GM19324 (cell line): ENCODE measurements at regions not wholly inside any gene's neighbourhood (a gene's known extent, or its start where the extent isn't known, plus 50 kb on each side); places are given as distances from the start of the nearest gene placed in this dataset.
A peak's percentile ranks its signal among the peaks of the same experiment; 100 is the strongest.
"Not testable (repeated sequence)": the region's sequence is repeated elsewhere in the genome, so short reads cannot be mapped to it uniquely, and the experiment has no call there.

Source experiments
- ATAC-seq: cut with Tn5 transposase; IDR thresholded peaks from one replicate; pipeline ENCODE4 v1.9.1; 2021; ENCODE audit warnings: mild to moderate bottlenecking, moderate library complexity; ENCODE audit not compliant: unreplicated experiment, low FRiP score

DNA sequence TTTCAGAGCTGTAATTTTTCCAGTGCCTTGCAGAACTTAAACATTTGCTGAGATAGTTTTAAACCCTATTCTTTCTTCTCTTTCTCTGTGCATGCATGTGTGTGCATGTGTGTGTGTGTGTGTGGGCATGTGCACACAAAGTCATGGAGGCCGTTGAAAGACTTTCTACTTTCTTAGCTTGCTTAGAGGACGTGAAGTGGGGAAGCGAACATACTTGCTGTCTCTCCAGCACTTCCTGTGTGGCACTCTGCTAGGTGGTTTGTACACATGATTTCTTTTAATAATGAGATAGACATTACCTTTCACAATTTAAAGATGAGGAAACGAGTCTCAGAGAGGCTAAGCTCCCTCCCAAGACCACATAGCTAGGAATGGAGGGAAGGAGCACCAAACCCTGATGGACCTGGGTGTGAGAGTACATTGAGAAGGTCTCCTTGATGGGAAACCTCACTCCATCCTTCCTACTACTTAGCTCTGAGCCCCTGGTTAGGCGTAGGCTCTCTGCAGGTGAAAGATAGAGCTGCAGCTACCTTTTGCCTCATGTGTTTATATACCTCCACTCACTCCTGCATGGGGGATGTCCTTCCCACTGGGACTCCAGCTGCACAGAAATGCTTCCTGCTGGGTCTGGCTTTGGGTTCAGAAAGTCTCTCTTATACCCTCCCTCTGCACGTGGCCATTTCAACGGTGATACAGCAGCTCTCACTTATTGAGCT, 101.9 kb upstream of the USP24 start:
- no peak for ATAC-seq

DNA sequence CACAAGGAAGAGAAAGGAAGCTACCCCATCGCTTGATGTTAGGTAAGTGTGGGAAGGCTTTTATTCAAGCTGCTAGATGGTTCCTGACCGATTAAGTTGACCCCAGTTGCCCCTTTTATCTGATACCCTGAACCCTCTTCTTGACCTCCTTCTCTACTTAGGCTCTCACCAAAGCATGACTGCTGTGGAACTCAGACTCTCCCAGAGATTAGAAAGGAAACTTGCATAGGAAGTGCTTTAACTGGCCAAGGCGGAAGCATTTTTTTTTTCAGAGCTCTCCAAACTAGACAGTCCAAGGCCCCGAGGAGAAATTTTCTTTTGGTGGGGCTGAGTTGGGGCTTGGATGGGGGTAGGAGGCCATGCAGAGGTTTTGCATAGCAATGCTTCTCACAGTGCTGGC, 101.3 kb upstream of the USP24 start:
- no peak for ATAC-seq

GRCh38 chr1:55315552-55315951, 100.4 kb upstream of the USP24 start:
- no peak for ATAC-seq

GRCh38 chr1:55314740-55315139, 99.6 kb upstream of the USP24 start:
- no peak for ATAC-seq

DNA sequence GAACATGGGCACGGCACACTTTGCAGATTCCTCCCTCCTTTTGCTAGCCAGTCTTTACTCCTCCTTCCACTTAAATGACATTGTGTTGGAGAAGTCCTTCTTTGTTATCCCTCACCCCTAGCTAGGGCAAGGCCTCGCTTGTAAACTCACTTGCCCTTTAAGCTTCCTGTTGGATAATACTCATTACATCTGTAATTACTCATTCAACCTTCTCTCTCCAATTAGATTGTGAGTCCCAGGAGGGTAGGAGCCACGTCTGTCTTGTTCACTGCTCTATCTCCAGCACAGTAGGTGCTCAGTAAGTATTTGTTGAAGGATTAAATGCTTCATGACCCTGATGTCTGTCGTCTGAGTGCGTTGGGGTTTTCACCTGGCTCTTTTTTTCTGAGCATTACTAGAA, 98.7 kb upstream of the USP24 start:
- ATAC-seq = no peak

- ATAC-seq = no peak
These were observed 96.8 kb upstream of the USP24 start for GRCh38 chr1:55311979-55312378.

DNA sequence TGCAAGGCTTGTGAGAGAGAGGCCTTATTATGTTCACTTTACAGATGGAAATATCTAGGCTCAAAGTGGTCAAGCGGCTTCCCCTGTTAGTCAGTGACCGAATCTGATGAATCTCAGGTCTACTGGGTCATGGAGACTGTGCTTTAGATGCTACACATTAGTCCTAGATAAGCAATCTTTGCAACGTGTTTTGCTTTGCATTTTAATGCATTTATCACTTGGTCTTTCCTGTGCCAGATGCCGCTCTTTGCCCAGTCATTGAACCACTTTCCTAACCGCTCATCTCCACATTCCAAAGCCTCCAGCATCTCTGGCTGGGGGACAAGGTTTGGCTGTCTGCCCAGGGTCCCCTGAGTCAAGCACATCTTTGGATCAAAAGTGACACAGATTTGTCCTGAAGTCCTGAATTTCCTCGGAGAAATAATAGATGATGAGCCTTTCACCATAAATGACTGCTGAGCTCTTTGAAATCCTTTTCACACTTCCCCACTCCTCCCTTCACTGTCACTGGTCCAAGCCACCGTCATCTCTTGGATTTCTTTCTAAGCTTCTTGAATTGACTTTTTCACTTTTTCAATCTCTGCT, 96.0 kb upstream of the USP24 start:
- ATAC-seq = no peak

GRCh38 chr1:55310505-55310971, 95.4 kb upstream of the USP24 start:
- no peak for ATAC-seq

GRCh38 chr1:55309786-55310504, 94.8 kb upstream of the USP24 start:
- ATAC-seq = no peak

- no peak for ATAC-seq
These were observed 93.9 kb upstream of the USP24 start for GRCh38 chr1:55309053-55309452.

- ATAC-seq = no peak
These were observed 90.6 kb upstream of the USP24 start for GRCh38 chr1:55305735-55306134.

DNA sequence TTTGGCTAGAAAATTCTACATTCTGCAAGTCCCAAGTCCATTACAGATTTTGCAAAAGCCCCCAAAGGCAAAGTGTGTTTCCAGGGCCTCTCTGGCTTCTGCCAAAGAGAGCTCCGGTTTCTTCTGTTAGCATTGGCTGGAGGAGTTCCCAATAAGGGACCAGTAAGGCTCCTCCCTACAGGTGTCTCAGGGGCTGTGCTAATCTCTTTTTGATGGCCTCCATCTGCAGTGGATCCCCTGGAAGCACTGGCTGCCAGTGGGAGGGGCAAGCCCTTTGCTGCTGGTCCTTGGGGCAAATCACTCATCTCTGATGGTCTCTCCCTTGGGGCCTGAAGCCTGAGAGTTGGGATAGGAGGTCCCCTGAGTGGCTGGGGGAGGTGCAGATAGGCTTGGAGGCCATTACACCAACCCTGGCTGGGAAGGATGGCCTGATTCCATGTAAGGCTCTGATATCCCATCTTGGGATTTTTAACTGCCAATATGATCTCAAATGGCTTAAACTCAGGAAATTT, 89.1 kb upstream of the USP24 start:
- no peak for ATAC-seq

GRCh38 chr1:55302972-55303371, 87.8 kb upstream of the USP24 start:
- no peak for ATAC-seq

DNA sequence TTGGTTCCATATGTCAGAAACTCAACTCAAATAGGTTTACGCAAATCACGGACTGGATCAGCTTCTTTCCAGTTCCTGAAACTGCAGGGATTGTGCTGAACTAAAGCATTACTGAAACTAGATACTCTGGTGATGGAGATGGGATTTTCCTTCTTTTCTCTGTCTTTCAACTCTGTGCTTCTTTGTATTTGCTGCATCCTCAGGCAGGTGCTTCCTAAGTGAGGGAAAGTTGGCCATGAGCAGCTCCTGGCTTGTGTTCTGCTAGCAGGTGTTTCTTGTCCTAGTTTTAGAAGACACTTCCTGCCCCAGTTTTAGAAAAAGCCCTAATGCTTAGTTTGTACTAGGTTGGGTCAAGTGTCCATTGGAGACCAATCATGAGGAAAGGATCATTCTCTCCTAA, 86.7 kb upstream of the USP24 start:
- ATAC-seq = no peak

GRCh38 chr1:55300975-55301374, 85.8 kb upstream of the USP24 start:
- no peak for ATAC-seq

GRCh38 chr1:55298167-55298894, 83.2 kb upstream of the USP24 start:
- ATAC-seq = no peak

DNA sequence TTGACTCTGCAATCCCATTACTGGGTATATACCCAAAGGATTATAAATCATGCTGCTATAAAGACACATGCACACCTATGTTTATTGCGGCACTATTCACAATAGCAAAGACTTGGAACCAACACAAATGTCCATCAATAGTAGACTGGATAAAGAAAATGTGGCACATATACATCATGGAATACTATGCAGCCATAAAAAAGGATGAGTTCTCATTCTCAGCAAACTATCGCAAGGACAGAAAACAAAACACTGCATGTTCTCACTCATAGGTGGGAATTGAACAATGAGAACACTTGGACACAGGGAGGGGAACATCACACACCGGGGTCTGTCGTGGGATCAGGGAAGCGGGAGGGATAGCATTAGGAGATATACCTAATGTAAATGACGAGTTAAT, 81.1 kb upstream of the USP24 start:
- not testable (repeated sequence) for ATAC-seq

GRCh38 chr1:55289614-55290013, 74.5 kb upstream of the USP24 start:
- ATAC-seq = no peak

GRCh38 chr1:55289042-55289441, 73.9 kb upstream of the USP24 start:
- ATAC-seq = no peak

DNA sequence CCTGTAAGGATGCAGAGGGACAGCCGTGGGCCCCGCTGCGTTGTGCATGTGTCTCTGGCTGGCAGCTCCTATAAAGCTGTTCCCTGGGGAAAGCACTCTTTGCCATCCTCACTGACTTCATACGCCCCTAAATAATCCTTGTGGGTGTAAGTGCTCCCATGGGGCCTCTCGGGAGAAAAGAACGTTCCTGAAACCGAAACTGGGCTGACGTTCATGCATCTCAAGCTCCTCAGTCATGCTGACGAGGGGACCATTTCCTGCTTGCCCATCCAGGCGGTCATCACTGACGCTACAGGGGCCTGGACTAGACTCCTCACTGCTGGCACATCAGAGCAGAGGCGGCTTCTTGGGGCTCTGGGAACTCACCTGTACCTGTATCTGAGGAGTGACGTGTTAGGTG, 73.1 kb upstream of the USP24 start:
- ATAC-seq = peak; percentile 50

DNA sequence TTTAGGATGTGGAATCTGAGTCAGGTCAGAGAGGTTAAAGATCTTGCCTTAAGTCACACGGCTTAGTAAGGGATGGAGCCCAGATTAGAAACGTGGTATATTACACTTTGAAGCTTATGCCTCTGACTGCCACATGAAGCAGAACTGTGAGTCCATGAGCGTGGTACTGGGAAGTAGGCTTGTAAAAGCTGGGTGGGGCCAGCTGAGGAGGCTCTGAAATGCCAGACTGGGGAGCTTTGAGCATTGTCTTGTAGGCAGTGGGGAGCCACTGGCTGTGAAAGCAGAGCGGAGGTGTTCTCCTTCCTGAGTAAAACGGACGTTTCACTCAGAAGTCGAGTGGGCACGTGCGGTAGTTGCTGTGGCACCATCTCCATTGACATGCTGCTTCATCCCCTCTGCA, 72.6 kb upstream of the USP24 start:
- ATAC-seq = peak; percentile 41
